AG04449 (cell line): ENCODE measurements at regions not wholly inside any gene's neighbourhood (a gene's known extent, or its start where the extent isn't known, plus 50 kb on each side); places are given as distances from the start of the nearest gene placed in this dataset.

Source experiments
- CTCF ChIA-PET: fragments of 350-600 bp; formaldehyde crosslinking; extraction: SDS; loops from one replicate; lab custom pipeline; 2021; ENCODE audit warnings: antibody characterized with exemption; lab: Yijun Ruan, JAX
- POLR2A ChIA-PET: fragments of 400-600, 350-600 bp; formaldehyde crosslinking; extraction: SDS; loops from one replicate; lab custom pipeline; 2020; ENCODE audit warnings: antibody characterized with exemption, inconsistent platforms; lab: Yijun Ruan, JAX
- DNase-seq: peaks from one replicate; pipeline ENCODE4 v3.0.0-alpha.2; 2010; ENCODE audit warnings: low read depth, low spot score
- H3K4me3 ChIP-seq: 2 replicates; pipeline ENCODE4 v1.5.1; 2011; ENCODE audit warnings: low read depth, mild to moderate bottlenecking, control low read depth, low read length
- CTCF ChIP-seq: IDR thresholded peaks from one replicate; pipeline ENCODE4 v1.5.1; 2011; ENCODE audit warnings: mild to moderate bottlenecking, moderate library complexity, low read length, control low read depth, inconsistent platforms; ENCODE audit not compliant: insufficient read depth; ENCODE audit errors: missing control alignments

GRCh38 chr2:182577816-182578215, 138.2 kb upstream of the DNAJC10 start:
- ChIA-PET CTCF (interaction anchor here (1.3 kb wide), 1 partner anchor 72 kb away, joined by 4 read pairs; no protein-coding TSS in a partner anchor), POLR2A (interaction anchor here (0.6 kb wide), 1 partner anchor 23 kb away, joined by 3 read pairs; no protein-coding TSS in a partner anchor)
- no peak overlapping the region for H3K4me3 ChIP-seq
- no peak for TF ChIP-seq CTCF
- DNase-seq: no peak

GRCh38 chr2:182581196-182581935, 134.7 kb upstream of the DNAJC10 start:
- ChIA-PET POLR2A (no interaction called here), CTCF (interaction anchor here (1.1 kb wide), 1 partner anchor 68 kb away, joined by 6 read pairs; no protein-coding TSS in a partner anchor)
- no peak overlapping the region for H3K4me3 ChIP-seq
- no peak for TF ChIP-seq CTCF
- no peak for DNase-seq

GRCh38 chr2:182584462-182584861, 131.6 kb upstream of the DNAJC10 start:
- DNase-seq: no peak
- ChIA-PET CTCF (no interaction called here), POLR2A (no interaction called here)
- H3K4me3 ChIP-seq: no peak overlapping the region
- TF ChIP-seq CTCF: no peak

GRCh38 chr2:182585001-182585400, 131.1 kb upstream of the DNAJC10 start:
- CTCF ChIA-PET: no interaction called here
- POLR2A ChIA-PET: no interaction called here
- TF ChIP-seq CTCF: no peak
- DNase-seq: no peak
- no peak overlapping the region for H3K4me3 ChIP-seq

GRCh38 chr2:182585430-182585829, 130.6 kb upstream of the DNAJC10 start:
- POLR2A ChIA-PET: no interaction called here
- TF ChIP-seq CTCF: no peak
- no peak overlapping the region for H3K4me3 ChIP-seq
- no peak for DNase-seq
- CTCF ChIA-PET: no interaction called here

- no peak overlapping the region for H3K4me3 ChIP-seq
- CTCF ChIA-PET: interaction anchor here (1.0 kb wide), 1 partner anchor 386 kb away, joined by 3 read pairs; no protein-coding TSS in a partner anchor
- POLR2A ChIA-PET: no interaction called here
- no peak for TF ChIP-seq CTCF
- DNase-seq: no peak
These were observed 129.6 kb upstream of the DNAJC10 start for GRCh38 chr2:182586426-182586825.
